ENCODE measurements at regions not wholly inside any gene's neighbourhood (a gene's known extent, or its start where the extent isn't known, plus 50 kb on each side); places are given as distances from the start of the nearest gene placed in this dataset.

DNA sequence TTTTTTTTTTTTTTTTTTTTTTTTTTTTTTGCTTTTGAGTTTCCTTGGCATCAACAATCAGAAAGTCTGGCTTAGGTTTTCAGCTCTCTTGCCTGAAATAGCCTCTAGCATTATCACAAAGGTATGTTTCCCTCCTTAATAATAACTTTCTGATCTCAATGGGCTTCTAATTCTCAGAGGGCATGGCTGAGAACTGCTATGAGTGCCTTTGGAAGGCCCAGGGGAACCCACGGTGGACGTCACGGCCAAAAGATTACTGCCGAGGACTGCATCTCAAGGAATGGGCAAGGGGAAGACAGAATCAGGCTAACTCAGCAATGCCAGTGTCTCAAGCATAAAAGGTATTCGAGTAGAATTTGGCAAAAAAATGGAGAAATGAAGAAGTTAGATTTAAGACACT is 73.2 kb upstream of the SLC14A2 start:
- Histone ChIP-seq H3K9me2 (ENCODE audit: insufficient read depth) (no peaks in the 10 kb centered on the region), H3K4me3 (no peak overlapping the region), H3F3A (replicated peaks; ENCODE audit: low read depth) (no peaks in the 10 kb centered on the region), H4K20me1 (replicated peaks; ENCODE audit: insufficient read depth) (no peaks in the 10 kb centered on the region), H3K79me2 (replicated peaks; ENCODE audit: insufficient read depth) (no peaks in the 10 kb centered on the region), H3K27me3 (ENCODE audit: insufficient read depth) (no peaks in the 10 kb centered on the region), H2AFZ (no peak overlapping the region), H3K36me3 (ENCODE audit: insufficient read depth) (no peaks in the 10 kb centered on the region), H3K4me2 (no peak overlapping the region), H3K4me1 (ENCODE audit: insufficient read depth) (no peaks in the 10 kb centered on the region), H3K27ac (ENCODE audit: low read depth) (no peak overlapping the region)
- TF ChIP-seq ZNF331 (CRISPR knock-in tag; IDR thresholded peaks at IDR 0.05; ENCODE audit: low read depth): no peak
- TF ChIP-seq, protein P1, sequence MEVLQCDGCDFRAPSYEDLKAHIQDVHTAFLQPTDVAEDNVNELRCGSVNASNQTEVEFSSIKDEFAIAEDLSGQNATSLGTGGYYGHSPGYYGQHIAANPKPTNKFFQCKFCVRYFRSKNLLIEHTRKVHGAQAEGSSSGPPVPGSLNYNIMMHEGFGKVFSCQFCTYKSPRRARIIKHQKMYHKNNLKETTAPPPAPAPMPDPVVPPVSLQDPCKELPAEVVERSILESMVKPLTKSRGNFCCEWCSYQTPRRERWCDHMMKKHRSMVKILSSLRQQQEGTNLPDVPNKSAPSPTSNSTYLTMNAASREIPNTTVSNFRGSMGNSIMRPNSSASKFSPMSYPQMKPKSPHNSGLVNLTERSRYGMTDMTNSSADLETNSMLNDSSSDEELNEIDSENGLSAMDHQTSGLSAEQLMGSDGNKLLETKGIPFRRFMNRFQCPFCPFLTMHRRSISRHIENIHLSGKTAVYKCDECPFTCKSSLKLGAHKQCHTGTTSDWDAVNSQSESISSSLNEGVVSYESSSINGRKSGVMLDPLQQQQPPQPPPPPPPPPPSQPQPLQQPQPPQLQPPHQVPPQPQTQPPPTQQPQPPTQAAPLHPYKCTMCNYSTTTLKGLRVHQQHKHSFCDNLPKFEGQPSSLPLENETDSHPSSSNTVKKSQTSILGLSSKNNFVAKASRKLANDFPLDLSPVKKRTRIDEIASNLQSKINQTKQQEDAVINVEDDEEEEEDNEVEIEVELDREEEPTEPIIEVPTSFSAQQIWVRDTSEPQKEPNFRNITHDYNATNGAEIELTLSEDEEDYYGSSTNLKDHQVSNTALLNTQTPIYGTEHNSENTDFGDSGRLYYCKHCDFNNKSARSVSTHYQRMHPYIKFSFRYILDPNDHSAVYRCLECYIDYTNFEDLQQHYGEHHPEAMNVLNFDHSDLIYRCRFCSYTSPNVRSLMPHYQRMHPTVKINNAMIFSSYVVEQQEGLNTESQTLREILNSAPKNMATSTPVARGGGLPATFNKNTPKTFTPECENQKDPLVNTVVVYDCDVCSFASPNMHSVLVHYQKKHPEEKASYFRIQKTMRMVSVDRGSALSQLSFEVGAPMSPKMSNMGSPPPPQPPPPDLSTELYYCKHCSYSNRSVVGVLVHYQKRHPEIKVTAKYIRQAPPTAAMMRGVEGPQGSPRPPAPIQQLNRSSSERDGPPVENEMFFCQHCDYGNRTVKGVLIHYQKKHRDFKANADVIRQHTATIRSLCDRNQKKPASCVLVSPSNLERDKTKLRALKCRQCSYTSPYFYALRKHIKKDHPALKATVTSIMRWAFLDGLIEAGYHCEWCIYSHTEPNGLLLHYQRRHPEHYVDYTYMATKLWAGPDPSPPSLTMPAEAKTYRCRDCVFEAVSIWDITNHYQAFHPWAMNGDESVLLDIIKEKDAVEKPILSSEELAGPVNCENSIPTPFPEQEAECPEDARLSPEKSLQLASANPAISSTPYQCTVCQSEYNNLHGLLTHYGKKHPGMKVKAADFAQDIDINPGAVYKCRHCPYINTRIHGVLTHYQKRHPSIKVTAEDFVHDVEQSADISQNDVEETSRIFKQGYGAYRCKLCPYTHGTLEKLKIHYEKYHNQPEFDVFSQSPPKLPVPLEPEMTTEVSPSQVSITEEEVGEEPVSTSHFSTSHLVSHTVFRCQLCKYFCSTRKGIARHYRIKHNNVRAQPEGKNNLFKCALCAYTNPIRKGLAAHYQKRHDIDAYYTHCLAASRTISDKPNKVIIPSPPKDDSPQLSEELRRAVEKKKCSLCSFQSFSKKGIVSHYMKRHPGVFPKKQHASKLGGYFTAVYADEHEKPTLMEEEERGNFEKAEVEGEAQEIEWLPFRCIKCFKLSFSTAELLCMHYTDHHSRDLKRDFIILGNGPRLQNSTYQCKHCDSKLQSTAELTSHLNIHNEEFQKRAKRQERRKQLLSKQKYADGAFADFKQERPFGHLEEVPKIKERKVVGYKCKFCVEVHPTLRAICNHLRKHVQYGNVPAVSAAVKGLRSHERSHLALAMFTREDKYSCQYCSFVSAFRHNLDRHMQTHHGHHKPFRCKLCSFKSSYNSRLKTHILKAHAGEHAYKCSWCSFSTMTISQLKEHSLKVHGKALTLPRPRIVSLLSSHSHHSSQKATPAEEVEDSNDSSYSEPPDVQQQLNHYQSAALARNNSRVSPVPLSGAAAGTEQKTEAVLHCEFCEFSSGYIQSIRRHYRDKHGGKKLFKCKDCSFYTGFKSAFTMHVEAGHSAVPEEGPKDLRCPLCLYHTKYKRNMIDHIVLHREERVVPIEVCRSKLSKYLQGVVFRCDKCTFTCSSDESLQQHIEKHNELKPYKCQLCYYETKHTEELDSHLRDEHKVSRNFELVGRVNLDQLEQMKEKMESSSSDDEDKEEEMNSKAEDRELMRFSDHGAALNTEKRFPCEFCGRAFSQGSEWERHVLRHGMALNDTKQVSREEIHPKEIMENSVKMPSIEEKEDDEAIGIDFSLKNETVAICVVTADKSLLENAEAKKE (CRISPR knock-in tag; IDR thresholded peaks at IDR 0.05): no peak
- no peak for TF ChIP-seq JUNB (IDR thresholded peaks at IDR 0.05; ENCODE audit: unreplicated experiment)
- no peak for TF ChIP-seq EZH2 (IDR thresholded peaks at IDR 0.05; ENCODE audit: low read depth, unreplicated experiment)
- no peak for TF ChIP-seq NANOG (IDR thresholded peaks at IDR 0.05; ENCODE audit: borderline replicate concordance)
- TF ChIP-seq, protein P2, sequence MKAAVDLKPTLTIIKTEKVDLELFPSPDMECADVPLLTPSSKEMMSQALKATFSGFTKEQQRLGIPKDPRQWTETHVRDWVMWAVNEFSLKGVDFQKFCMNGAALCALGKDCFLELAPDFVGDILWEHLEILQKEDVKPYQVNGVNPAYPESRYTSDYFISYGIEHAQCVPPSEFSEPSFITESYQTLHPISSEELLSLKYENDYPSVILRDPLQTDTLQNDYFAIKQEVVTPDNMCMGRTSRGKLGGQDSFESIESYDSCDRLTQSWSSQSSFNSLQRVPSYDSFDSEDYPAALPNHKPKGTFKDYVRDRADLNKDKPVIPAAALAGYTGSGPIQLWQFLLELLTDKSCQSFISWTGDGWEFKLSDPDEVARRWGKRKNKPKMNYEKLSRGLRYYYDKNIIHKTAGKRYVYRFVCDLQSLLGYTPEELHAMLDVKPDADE (IDR thresholded peaks at IDR 0.05): no peak
- TF ChIP-seq ZNF114 (CRISPR knock-in tag; IDR thresholded peaks at IDR 0.05): no peak
- TF ChIP-seq, protein P3, sequence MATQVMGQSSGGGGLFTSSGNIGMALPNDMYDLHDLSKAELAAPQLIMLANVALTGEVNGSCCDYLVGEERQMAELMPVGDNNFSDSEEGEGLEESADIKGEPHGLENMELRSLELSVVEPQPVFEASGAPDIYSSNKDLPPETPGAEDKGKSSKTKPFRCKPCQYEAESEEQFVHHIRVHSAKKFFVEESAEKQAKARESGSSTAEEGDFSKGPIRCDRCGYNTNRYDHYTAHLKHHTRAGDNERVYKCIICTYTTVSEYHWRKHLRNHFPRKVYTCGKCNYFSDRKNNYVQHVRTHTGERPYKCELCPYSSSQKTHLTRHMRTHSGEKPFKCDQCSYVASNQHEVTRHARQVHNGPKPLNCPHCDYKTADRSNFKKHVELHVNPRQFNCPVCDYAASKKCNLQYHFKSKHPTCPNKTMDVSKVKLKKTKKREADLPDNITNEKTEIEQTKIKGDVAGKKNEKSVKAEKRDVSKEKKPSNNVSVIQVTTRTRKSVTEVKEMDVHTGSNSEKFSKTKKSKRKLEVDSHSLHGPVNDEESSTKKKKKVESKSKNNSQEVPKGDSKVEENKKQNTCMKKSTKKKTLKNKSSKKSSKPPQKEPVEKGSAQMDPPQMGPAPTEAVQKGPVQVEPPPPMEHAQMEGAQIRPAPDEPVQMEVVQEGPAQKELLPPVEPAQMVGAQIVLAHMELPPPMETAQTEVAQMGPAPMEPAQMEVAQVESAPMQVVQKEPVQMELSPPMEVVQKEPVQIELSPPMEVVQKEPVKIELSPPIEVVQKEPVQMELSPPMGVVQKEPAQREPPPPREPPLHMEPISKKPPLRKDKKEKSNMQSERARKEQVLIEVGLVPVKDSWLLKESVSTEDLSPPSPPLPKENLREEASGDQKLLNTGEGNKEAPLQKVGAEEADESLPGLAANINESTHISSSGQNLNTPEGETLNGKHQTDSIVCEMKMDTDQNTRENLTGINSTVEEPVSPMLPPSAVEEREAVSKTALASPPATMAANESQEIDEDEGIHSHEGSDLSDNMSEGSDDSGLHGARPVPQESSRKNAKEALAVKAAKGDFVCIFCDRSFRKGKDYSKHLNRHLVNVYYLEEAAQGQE (IDR thresholded peaks at IDR 0.05; ENCODE audit: unreplicated experiment): no peak
- TF ChIP-seq POLR2AphosphoS5 (IDR thresholded peaks at IDR 0.05; ENCODE audit: low read depth): no peak
- TF ChIP-seq, protein P4, sequence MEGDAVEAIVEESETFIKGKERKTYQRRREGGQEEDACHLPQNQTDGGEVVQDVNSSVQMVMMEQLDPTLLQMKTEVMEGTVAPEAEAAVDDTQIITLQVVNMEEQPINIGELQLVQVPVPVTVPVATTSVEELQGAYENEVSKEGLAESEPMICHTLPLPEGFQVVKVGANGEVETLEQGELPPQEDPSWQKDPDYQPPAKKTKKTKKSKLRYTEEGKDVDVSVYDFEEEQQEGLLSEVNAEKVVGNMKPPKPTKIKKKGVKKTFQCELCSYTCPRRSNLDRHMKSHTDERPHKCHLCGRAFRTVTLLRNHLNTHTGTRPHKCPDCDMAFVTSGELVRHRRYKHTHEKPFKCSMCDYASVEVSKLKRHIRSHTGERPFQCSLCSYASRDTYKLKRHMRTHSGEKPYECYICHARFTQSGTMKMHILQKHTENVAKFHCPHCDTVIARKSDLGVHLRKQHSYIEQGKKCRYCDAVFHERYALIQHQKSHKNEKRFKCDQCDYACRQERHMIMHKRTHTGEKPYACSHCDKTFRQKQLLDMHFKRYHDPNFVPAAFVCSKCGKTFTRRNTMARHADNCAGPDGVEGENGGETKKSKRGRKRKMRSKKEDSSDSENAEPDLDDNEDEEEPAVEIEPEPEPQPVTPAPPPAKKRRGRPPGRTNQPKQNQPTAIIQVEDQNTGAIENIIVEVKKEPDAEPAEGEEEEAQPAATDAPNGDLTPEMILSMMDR (conservative IDR thresholded peaks at IDR 0.05; ENCODE audit: low read depth in 2 of 2): no peak
- no peak for TF ChIP-seq EZH2phosphoT487 (IDR thresholded peaks at IDR 0.05; ENCODE audit: unreplicated experiment)
- no peak for TF ChIP-seq STAT1 (IDR thresholded peaks at IDR 0.05; ENCODE audit: unreplicated experiment)
- TF ChIP-seq CREB1 (CRISPR knock-in tag; IDR thresholded peaks at IDR 0.05; ENCODE audit: low read depth): no peak
- Mint-ChIP-seq H3K27ac (no peak overlapping the region), H3K27me3 (ENCODE audit: insufficient read depth, low read depth, poor library complexity) (peaks cover 2% of the 10 kb centered on the region), H3K36me3 (ENCODE audit: low read depth) (0 out of 3 replicates have a peak, but pooled peaks cover 3% of the 10 kb centered on the region), H3K4me3 (no peak overlapping the region), H3K4me1 (peaks cover 4% of the 10 kb centered on the region; the same call in 1 of the 3 replicates), H3K9me3 (no peaks in the 10 kb centered on the region; the same call in 1 of the 3 replicates)
- ATAC-seq (no peak), DNase-seq (ENCODE audit: low spot score) (no peak)
